ENCODE measurements at regions not wholly inside any gene's neighbourhood (a gene's known extent, or its start where the extent isn't known, plus 50 kb on each side); places are given as distances from the start of the nearest gene placed in this dataset.

DNA sequence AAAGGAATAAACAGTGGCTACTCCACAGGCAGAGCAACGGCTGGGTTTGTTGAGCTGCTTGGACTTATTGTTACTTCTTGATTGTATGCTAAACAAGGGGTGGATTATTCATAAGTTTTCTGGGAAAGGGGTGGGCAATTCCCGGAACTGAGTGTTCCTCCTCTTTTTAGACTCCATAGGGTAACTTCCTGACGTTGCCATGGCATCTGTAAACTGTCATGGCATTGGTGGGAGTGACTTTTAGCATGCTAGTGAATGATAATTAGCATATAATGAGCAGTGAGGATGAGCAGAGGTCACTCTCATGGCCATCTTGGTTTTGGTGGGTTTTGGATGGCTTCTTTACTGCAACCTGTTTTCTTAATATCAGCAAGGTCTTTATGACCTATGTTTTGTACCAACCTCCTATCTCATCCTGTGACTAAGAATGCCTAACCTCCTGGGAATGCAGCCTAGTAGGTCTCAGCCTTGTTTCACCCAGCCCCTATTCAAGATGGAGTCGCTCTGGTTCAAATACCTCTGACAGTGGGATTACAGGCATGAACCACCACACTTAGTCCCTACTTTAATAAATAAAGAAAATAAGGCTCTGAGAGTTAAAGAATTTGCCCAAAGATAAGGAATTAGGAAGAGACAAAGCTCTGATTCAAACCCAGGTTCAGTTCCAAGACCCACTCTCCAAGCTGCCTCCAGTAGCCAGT is 65.6 kb upstream of the CLMP start:
- CTCF ChIA-PET (ENCODE audit: low intra/inter-chr PET ratio, low total read pairs) = interaction anchor here (0.6 to 1.1 kb wide), 2 partner anchors 146 to 149 kb away, joined by 3 to 6 read pairs; no protein-coding TSS in a partner anchor
- H3K27ac ChIP-seq (ENCODE audit: extremely low read length, insufficient read depth, low read length) = no peak overlapping the region
- H2AFZ ChIP-seq (ENCODE audit: low read length) = no peak overlapping the region
- no peak overlapping the region for H3K9ac ChIP-seq (ENCODE audit: insufficient read depth, low read depth, low read length)
- no peak overlapping the region; the same call in 1 of the 2 replicates for H3K4me2 ChIP-seq (ENCODE audit: low read depth, low read length)
- peaks cover 4 to 16% of the 10 kb centered on the region in 2 experiments; a peak in 3 of 5 replicates for H3K27me3 ChIP-seq (ENCODE audit: control insufficient read depth in 1 of 2, insufficient read depth in 2 of 2, low read length in 2 of 2)
- H3K36me3 ChIP-seq (replicated peaks in 1 of 2; ENCODE audit: control insufficient read depth in 1 of 2, insufficient read depth in 2 of 2, low read length in 2 of 2) = no peaks in the 10 kb centered on the region
- TF ChIP-seq JDP2 (CRISPR knock-in tag; IDR thresholded peaks at IDR 0.05; ENCODE audit: borderline replicate concordance) (no peak), ZNF207 (IDR thresholded peaks at IDR 0.05; ENCODE audit: borderline replicate concordance) (no peak), RXRB (CRISPR knock-in tag; IDR thresholded peaks at IDR 0.05; ENCODE audit: borderline replicate concordance) (no peak)
- TF ChIP-seq, protein P1, sequence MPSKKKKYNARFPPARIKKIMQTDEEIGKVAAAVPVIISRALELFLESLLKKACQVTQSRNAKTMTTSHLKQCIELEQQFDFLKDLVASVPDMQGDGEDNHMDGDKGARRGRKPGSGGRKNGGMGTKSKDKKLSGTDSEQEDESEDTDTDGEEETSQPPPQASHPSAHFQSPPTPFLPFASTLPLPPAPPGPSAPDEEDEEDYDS (CRISPR knock-in tag; IDR thresholded peaks at IDR 0.05) = no peak
- TF ChIP-seq, protein P2, sequence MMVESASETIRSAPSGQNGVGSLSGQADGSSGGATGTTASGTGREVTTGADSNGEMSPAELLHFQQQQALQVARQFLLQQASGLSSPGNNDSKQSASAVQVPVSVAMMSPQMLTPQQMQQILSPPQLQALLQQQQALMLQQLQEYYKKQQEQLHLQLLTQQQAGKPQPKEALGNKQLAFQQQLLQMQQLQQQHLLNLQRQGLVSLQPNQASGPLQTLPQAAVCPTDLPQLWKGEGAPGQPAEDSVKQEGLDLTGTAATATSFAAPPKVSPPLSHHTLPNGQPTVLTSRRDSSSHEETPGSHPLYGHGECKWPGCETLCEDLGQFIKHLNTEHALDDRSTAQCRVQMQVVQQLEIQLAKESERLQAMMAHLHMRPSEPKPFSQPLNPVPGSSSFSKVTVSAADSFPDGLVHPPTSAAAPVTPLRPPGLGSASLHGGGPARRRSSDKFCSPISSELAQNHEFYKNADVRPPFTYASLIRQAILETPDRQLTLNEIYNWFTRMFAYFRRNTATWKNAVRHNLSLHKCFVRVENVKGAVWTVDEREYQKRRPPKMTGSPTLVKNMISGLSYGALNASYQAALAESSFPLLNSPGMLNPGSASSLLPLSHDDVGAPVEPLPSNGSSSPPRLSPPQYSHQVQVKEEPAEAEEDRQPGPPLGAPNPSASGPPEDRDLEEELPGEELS (CRISPR knock-in tag; IDR thresholded peaks at IDR 0.05) = no peak
- POLR2A ChIA-PET = no interaction called here
- no peak overlapping the region for H3K4me3 ChIP-seq (replicated peaks in 1 of 3; ENCODE audit: insufficient read depth in 1 of 3, low read depth in 2 of 3, low read length in 3 of 3)
- in situ Hi-C loops (cut with HindIII; ENCODE audit: extremely low pct_ligation_motif_present, low pct_unique_long_range_greater_than_20kb) (no loop called here), intact Hi-C loops (cut with micrococcal nuclease; ENCODE audit: unreplicated experiment) (loop anchor here (1.0 kb wide), 1 partner anchor 149 kb away; no protein-coding TSS in a partner anchor)
- WGBS (ENCODE audit: low lambda C conversion rate) = 24% methylated on average over 4 of the region's 4 CpGs
- FAIRE-seq (no peak), ATAC-seq (no peak), DNase-seq (ENCODE audit: low spot score) (no peak)
- no peaks in the 10 kb centered on the region for H3K4me1 ChIP-seq (ENCODE audit: insufficient read depth, low read length)
- no peaks in the 10 kb centered on the region for H4K20me1 ChIP-seq (ENCODE audit: insufficient read depth, low read length)
- no peaks in the 10 kb centered on the region for H3K79me2 ChIP-seq (ENCODE audit: insufficient read depth, low read length)
- no peaks in the 10 kb centered on the region for H3K9me3 ChIP-seq (ENCODE audit: low read length)
- BruUV-seq (replicated peaks) = no TSS peak

DNA sequence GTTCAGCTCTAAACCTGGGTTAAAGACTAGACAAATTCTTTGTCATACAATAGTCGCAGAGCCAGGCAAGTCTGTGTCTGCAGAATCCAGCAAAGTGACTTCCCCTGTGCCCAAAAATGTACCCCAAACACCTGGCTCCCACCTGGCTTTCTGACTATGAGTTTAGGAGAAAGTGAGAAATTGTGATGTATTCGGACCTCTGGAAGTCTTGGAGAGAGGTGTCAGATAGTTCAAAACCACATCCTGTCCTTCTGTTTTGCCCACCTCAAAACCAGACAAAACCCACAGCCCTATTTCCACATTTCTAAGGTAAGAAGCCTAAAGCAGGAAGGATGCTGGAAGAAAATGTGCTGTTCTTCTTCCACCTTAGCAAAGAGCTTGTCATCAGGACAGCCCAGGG is 63.8 kb upstream of the CLMP start:
- ChIA-PET POLR2A (no interaction called here), CTCF (ENCODE audit: low intra/inter-chr PET ratio, low total read pairs) (no interaction called here)
- DNase-seq (ENCODE audit: low spot score) (no peak), ATAC-seq (no peak), FAIRE-seq (no peak)
- no TSS peak for BruUV-seq (replicated peaks)
- H2AFZ ChIP-seq (ENCODE audit: low read length) = no peak overlapping the region
- no peaks in the 10 kb centered on the region for H3K79me2 ChIP-seq (ENCODE audit: insufficient read depth, low read length)
- H3K4me1 ChIP-seq (ENCODE audit: insufficient read depth, low read length) = no peaks in the 10 kb centered on the region
- WGBS (ENCODE audit: low lambda C conversion rate) = 23% methylated on average over 2 of the region's 2 CpGs
- H3K4me3 ChIP-seq (replicated peaks in 1 of 3; ENCODE audit: insufficient read depth in 1 of 3, low read depth in 2 of 3, low read length in 3 of 3) = no peak overlapping the region
- no peak overlapping the region for H3K4me2 ChIP-seq (ENCODE audit: low read depth, low read length)
- H3K9ac ChIP-seq (ENCODE audit: insufficient read depth, low read depth, low read length) = no peak overlapping the region
- no peaks in the 10 kb centered on the region for H3K36me3 ChIP-seq (replicated peaks in 1 of 2; ENCODE audit: control insufficient read depth in 1 of 2, insufficient read depth in 2 of 2, low read length in 2 of 2)
- in situ Hi-C loops (cut with HindIII; ENCODE audit: extremely low pct_ligation_motif_present, low pct_unique_long_range_greater_than_20kb) (no loop called here), intact Hi-C loops (cut with micrococcal nuclease; ENCODE audit: unreplicated experiment) (no loop called here)
- no peaks in the 10 kb centered on the region for H3K9me3 ChIP-seq (ENCODE audit: low read length)
- TF ChIP-seq ZNF350 (CRISPR knock-in tag; IDR thresholded peaks at IDR 0.05; ENCODE audit: borderline replicate concordance, low read depth) (no peak), ZNF33A (CRISPR knock-in tag; IDR thresholded peaks at IDR 0.05; ENCODE audit: borderline replicate concordance) (no peak), IKZF4 (CRISPR knock-in tag; IDR thresholded peaks at IDR 0.05; ENCODE audit: borderline replicate concordance, low read depth, not compliant biosample characterization) (no peak), KMT2A (CRISPR knock-in tag; IDR thresholded peaks at IDR 0.05) (no peak), ZNF589 (CRISPR knock-in tag; conservative IDR thresholded peaks at IDR 0.05) (no peak)
- TF ChIP-seq, protein P3, sequence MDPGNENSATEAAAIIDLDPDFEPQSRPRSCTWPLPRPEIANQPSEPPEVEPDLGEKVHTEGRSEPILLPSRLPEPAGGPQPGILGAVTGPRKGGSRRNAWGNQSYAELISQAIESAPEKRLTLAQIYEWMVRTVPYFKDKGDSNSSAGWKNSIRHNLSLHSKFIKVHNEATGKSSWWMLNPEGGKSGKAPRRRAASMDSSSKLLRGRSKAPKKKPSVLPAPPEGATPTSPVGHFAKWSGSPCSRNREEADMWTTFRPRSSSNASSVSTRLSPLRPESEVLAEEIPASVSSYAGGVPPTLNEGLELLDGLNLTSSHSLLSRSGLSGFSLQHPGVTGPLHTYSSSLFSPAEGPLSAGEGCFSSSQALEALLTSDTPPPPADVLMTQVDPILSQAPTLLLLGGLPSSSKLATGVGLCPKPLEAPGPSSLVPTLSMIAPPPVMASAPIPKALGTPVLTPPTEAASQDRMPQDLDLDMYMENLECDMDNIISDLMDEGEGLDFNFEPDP (CRISPR knock-in tag; conservative IDR thresholded peaks at IDR 0.05) = no peak
- H3K27me3 ChIP-seq (ENCODE audit: control insufficient read depth in 1 of 2, insufficient read depth in 2 of 2, low read length in 2 of 2) = peaks cover 2 to 9% of the 10 kb centered on the region in 2 experiments; a peak in 2 of 5 replicates
- no peak overlapping the region for H3K27ac ChIP-seq (ENCODE audit: extremely low read length, insufficient read depth, low read length)
- no peaks in the 10 kb centered on the region for H4K20me1 ChIP-seq (ENCODE audit: insufficient read depth, low read length)

Measured in HepG2 (cell line).